HepG2 (cell line): ENCODE measurements at regions not wholly inside any gene's neighbourhood (a gene's known extent, or its start where the extent isn't known, plus 50 kb on each side); places are given as distances from the start of the nearest gene placed in this dataset.

Source experiments
- ATAC-seq: fragments of 200-7000 bp; cut with Tn5 transposase; 3 replicates; pipeline ENCODE4 v1.9.1; 2020; ENCODE audit warnings: mild to moderate bottlenecking, moderate library complexity
- BruUV-seq: library from RNA; stranded (reverse); fragments of 400-500 nt; replicated peaks from 2 replicates; lab custom pipeline; 2021; lab: Mats Ljungman, UMichigan
- CTCF ChIA-PET: fragments of 300-600 bp; formaldehyde crosslinking; extraction: SDS; loops from one replicate; lab custom pipeline; 2021; ENCODE audit warnings: low total read pairs, inconsistent platforms, low intra/inter-chr PET ratio; lab: Yijun Ruan, JAX
- POLR2A ChIA-PET: fragments of 350-600 bp; sonication (Branson Sonifier 250); formaldehyde crosslinking; loops from one replicate; lab custom pipeline; 2020; ENCODE audit warnings: antibody characterized with exemption, inconsistent platforms; lab: Yijun Ruan, JAX
- DNase-seq: peaks from one replicate; pipeline ENCODE4 v3.0.0-alpha.2; 2015; ENCODE audit warnings: low spot score
- FAIRE-seq: peaks from 3 replicates; lab custom pipeline; 2011; peaks lifted over from hg19 to GRCh38; lab: Jason Lieb, UNC
- H2AFZ ChIP-seq: one replicate; pipeline ENCODE4 v1.6.1; 2011; ENCODE audit warnings: low read length, inconsistent platforms
- H3K27ac ChIP-seq: fragments of 300-600 bp; 3 replicates; pipeline ENCODE4 v1.8.0; 2011; ENCODE audit warnings: mixed run types, mild to moderate bottlenecking, mixed read lengths, low read length, inconsistent platforms; ENCODE audit not compliant: insufficient read depth; ENCODE audit errors: extremely low read length
- H3K27me3 ChIP-seq, 2 experiments: fragments of 200-600 bp in 1 of 2; 2 replicates in 1 of 2; 3 replicates in 1 of 2; pipeline versions ENCODE4 v1.6.0 to v1.8.0; 2011; ENCODE audit warnings: low read length in 2 of 2, mild to moderate bottlenecking in 2 of 2, moderate library complexity in 2 of 2, inconsistent platforms in 1 of 2; ENCODE audit not compliant: insufficient read depth in 2 of 2, control insufficient read depth in 1 of 2
- H3K36me3 ChIP-seq, 2 experiments: fragments of 200-600 bp in 1 of 2; replicated peaks in 1 of 2; 2 replicates in 1 of 2; 3 replicates in 1 of 2; pipeline versions ENCODE4 v1.5.1 to v1.8.0; 2011; ENCODE audit warnings: low read length in 2 of 2, inconsistent platforms in 1 of 2; ENCODE audit not compliant: insufficient read depth in 2 of 2, control insufficient read depth in 1 of 2
- H3K4me1 ChIP-seq: 2 replicates; pipeline ENCODE4 v1.5.1; 2012; ENCODE audit warnings: low read length, inconsistent platforms; ENCODE audit not compliant: insufficient read depth
- H3K4me2 ChIP-seq: 2 replicates; pipeline ENCODE4 v1.6.0; 2011; ENCODE audit warnings: low read depth, low read length, inconsistent platforms
- H3K4me3 ChIP-seq, 3 experiments: fragments of 200-600 bp in 1 of 3; sonication (generic), shearing (Covaris generic) in 1 of 3; replicated peaks in 1 of 3; 2 replicates each; pipeline ENCODE4 v1.5.1; 2011 to 2016; ENCODE audit warnings: low read length in 3 of 3, inconsistent platforms in 2 of 3, low read depth in 2 of 3, mild to moderate bottlenecking in 2 of 3, control low read depth in 1 of 3, mixed read lengths in 1 of 3; ENCODE audit not compliant: insufficient read depth in 1 of 3
- H3K79me2 ChIP-seq: one replicate; pipeline ENCODE4 v1.6.1; 2011; ENCODE audit warnings: low read length, inconsistent platforms; ENCODE audit not compliant: insufficient read depth
- H3K9ac ChIP-seq: 2 replicates; pipeline ENCODE4 v1.6.0; 2011; ENCODE audit warnings: mild to moderate bottlenecking, low read depth, low read length, inconsistent platforms; ENCODE audit not compliant: insufficient read depth
- H3K9me3 ChIP-seq: 2 replicates; pipeline ENCODE4 v1.5.1; 2012; ENCODE audit warnings: mild to moderate bottlenecking, low read length
- H4K20me1 ChIP-seq: 2 replicates; pipeline ENCODE4 v1.6.0; 2011; ENCODE audit warnings: inconsistent platforms, mild to moderate bottlenecking, low read length, moderate library complexity; ENCODE audit not compliant: insufficient read depth
- HNRNPK ChIP-seq: fragments of 200-400 bp; formaldehyde crosslinking; IDR thresholded peaks from 2 replicates; pipeline ENCODE4 v1.6.1; 2018; ENCODE audit warnings: low read length, low read depth, moderate library complexity, mild to moderate bottlenecking; ENCODE audit not compliant: poor library complexity, severe bottlenecking
- WGBS: methylation state at CpG from one replicate; pipeline ENCODE4 v1.1.6; 2017; ENCODE audit warnings: low lambda C conversion rate; 5-methylcytosine and 5-hydroxymethylcytosine counted together
- in situ Hi-C: cut with HindIII; loops from 2 replicates; pipeline ENCODE4 v1.10.0; 2017; ENCODE audit warnings: low pct_unique_long_range_greater_than_20kb; ENCODE audit not compliant: extremely low pct_ligation_motif_present
- intact Hi-C: fragments of 100-400 bp; cut with micrococcal nuclease; formaldehyde crosslinking; loops from one replicate; pipeline ENCODE4 v1.10.0; 2022; ENCODE audit not compliant: unreplicated experiment
- TF ChIP-seq, protein P1 (sequence below): sonication (generic); formaldehyde crosslinking; IDR thresholded peaks from one replicate; pipeline ENCODE4 v1.5.1; 2020; ENCODE audit warnings: mild to moderate bottlenecking, missing genetic modification reagents; ENCODE audit errors: not compliant biosample characterization

DNA sequence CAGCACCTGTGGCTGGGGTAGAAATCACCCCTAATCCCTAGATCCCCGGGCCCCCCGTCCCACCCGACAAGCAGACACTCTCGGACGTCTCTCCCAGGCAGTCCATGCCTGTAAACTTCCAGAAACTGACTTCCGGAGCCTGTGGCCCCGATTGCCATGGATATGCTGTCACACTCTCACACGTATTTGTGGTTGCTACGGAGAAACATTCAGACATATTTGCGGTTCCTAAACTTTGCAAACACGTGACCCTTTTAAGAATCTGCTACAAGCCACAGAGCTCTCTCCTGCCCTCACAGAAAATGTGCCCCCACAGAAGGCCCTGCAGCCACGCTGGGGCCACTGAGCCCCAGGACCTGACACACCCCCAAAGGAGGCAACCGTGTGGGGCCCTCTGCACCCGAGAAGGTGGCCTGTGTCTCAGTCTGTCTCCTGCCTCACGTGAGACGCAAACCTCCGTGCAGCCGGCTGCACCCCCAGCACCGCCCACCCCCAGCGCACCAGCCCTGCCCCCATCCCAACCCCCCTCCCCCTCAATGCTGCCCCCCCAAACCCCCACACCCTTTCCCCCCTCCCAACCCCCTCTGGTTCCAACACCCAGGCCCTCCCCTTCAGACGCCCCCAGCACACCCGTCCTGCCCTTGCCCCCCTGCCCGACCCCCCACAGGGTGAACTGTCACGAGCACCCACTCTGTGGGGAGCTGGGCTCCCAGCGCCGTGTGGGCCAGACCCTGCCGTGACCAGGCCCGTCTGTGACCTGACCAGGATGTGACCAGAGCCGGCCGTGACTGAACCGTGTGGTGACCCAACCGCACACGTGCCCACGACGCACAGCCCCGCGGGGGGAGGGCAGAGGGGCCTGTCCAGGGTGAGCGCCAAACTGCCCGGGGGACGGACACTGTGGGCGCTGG is 66.3 kb upstream of the METRNL start:
- intact Hi-C loops (no loop called here), in situ Hi-C loops (no loop called here)
- CTCF ChIA-PET, result no interaction called here
- Histone ChIP-seq H2AFZ (no peak overlapping the region), H3K27me3 (no peaks in the 10 kb centered on the region)
- POLR2A ChIA-PET, result no interaction called here
- no peak for FAIRE-seq
- BruUV-seq, result no TSS peak
- peak; percentile 50 for TF ChIP-seq HNRNPK
- TF ChIP-seq, protein P1, sequence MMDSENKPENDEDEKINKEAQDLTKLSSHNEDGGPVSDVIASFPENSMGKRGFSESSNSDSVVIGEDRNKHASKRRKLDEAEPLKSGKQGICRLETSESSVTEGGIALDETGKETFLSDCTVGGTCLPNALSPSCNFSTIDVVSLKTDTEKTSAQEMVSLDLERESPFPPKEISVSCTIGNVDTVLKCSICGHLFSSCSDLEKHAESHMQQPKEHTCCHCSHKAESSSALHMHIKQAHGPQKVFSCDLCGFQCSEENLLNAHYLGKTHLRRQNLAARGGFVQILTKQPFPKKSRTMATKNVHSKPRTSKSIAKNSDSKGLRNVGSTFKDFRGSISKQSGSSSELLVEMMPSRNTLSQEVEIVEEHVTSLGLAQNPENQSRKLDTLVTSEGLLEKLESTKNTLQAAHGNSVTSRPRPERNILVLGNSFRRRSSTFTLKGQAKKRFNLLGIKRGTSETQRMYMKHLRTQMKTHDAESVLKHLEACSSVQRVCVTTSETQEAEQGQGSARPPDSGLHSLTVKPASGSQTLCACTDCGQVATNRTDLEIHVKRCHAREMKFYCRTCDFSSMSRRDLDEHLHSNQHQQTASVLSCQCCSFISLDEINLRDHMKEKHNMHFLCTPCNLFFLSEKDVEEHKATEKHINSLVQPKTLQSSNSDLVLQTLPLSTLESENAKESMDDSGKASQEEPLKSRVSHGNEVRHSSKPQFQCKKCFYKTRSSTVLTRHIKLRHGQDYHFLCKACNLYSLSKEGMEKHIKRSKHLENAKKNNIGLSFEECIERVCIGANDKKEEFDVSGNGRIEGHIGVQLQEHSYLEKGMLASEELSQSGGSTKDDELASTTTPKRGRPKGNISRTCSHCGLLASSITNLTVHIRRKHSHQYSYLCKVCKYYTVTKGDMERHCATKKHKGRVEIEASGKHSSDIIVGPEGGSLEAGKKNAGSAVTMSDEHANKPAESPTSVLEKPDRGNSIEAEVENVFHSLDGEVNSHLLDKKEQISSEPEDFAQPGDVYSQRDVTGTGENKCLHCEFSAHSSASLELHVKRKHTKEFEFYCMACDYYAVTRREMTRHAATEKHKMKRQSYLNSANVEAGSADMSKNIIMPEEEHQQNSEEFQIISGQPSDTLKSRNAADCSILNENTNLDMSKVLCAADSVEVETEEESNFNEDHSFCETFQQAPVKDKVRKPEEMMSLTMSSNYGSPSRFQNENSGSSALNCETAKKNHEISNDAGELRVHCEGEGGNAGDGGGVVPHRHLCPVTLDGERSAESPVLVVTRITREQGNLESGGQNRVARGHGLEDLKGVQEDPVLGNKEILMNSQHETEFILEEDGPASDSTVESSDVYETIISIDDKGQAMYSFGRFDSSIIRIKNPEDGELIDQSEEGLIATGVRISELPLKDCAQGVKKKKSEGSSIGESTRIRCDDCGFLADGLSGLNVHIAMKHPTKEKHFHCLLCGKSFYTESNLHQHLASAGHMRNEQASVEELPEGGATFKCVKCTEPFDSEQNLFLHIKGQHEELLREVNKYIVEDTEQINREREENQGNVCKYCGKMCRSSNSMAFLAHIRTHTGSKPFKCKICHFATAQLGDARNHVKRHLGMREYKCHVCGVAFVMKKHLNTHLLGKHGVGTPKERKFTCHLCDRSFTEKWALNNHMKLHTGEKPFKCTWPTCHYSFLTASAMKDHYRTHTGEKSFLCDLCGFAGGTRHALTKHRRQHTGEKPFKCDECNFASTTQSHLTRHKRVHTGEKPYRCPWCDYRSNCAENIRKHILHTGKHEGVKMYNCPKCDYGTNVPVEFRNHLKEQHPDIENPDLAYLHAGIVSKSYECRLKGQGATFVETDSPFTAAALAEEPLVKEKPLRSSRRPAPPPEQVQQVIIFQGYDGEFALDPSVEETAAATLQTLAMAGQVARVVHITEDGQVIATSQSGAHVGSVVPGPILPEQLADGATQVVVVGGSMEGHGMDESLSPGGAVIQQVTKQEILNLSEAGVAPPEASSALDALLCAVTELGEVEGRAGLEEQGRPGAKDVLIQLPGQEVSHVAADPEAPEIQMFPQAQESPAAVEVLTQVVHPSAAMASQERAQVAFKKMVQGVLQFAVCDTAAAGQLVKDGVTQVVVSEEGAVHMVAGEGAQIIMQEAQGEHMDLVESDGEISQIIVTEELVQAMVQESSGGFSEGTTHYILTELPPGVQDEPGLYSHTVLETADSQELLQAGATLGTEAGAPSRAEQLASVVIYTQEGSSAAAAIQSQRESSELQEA (CRISPR knock-in tag), result no peak
- TF ChIP-seq, all 625 proteins: peak for 1
- H3K9ac ChIP-seq, result no peak overlapping the region
- no peaks in the 10 kb centered on the region for H3K79me2 ChIP-seq
- no peaks in the 10 kb centered on the region for H4K20me1 ChIP-seq
- 95% methylated on average over 39 of the region's 41 CpGs for WGBS
- H3K4me2 ChIP-seq, result no peak overlapping the region
- no peak for ATAC-seq
- no peaks in the 10 kb centered on the region for H3K9me3 ChIP-seq
- no peak overlapping the region for H3K4me3 ChIP-seq
- no peak for DNase-seq
- H3K27ac ChIP-seq, result no peak overlapping the region
- H3K36me3 ChIP-seq, result peaks cover 3 to 6% of the 10 kb centered on the region in 2 experiments; a peak in 3 of 5 replicates
- H3K4me1 ChIP-seq, result peaks cover 8% of the 10 kb centered on the region; the same call in 1 of the 2 replicates
